ENCODE measurements at regions not wholly inside any gene's neighbourhood (a gene's known extent, or its start where the extent isn't known, plus 50 kb on each side); places are given as distances from the start of the nearest gene placed in this dataset.

GRCh38 chr10:118173296-118173695 is 126.6 kb upstream of the RAB11FIP2 start:
- no peak for TF ChIP-seq CTCF (conservative IDR thresholded peaks at IDR 0.05)
- TF ChIP-seq ZFX (IDR thresholded peaks at IDR 0.05) = no peak
